GM03348 (cell line): ENCODE measurements at regions not wholly inside any gene's neighbourhood (a gene's known extent, or its start where the extent isn't known, plus 50 kb on each side); places are given as distances from the start of the nearest gene placed in this dataset.

Experiments
- DNase-seq: peaks from one replicate; pipeline ENCODE4 v3.0.0; 2012; ENCODE audit warnings: low spot score

- DNase-seq: peak; percentile 14
Observed at GRCh38 chr9:1429297-1429696, 379.1 kb downstream of the DMRT2 start.

- no peak for DNase-seq
Observed at GRCh38 chr9:1431461-1431860, 381.3 kb downstream of the DMRT2 start.

- DNase-seq: peak; percentile 23
Observed at GRCh38 chr9:1434052-1434767, 384.1 kb downstream of the DMRT2 start.

GRCh38 chr9:1434811-1435210 lies 384.7 kb downstream of the DMRT2 start:
- no peak for DNase-seq

- DNase-seq: no peak
Observed at GRCh38 chr9:1440256-1440655, 390.1 kb downstream of the DMRT2 start.

- DNase-seq: no peak
Observed at GRCh38 chr9:1442105-1442504, 391.9 kb downstream of the DMRT2 start.

GRCh38 chr9:1443450-1443849 lies 393.3 kb downstream of the DMRT2 start:
- no peak for DNase-seq

GRCh38 chr9:1446671-1447070 lies 396.5 kb downstream of the DMRT2 start:
- no peak for DNase-seq

- no peak for DNase-seq
Observed at GRCh38 chr9:1453636-1454035, 403.5 kb downstream of the DMRT2 start.

- DNase-seq: no peak
Observed at GRCh38 chr9:1454211-1454610, 404.1 kb downstream of the DMRT2 start.

- no peak for DNase-seq
Observed at GRCh38 chr9:1454616-1455347, 404.6 kb downstream of the DMRT2 start.

- DNase-seq: no peak
Observed at GRCh38 chr9:1455766-1456165, 405.6 kb downstream of the DMRT2 start.

- no peak for DNase-seq
Observed at GRCh38 chr9:1456301-1457024, 406.3 kb downstream of the DMRT2 start.

- DNase-seq: no peak
Observed at GRCh38 chr9:1457460-1457859, 407.3 kb downstream of the DMRT2 start.

- DNase-seq: peak; percentile 31
Observed at GRCh38 chr9:1458503-1458902, 408.3 kb downstream of the DMRT2 start.

- DNase-seq: no peak
Observed at GRCh38 chr9:1460143-1460769, 410.1 kb downstream of the DMRT2 start.

- no peak for DNase-seq
Observed at GRCh38 chr9:1461812-1462211, 411.7 kb downstream of the DMRT2 start.

- no peak for DNase-seq
Observed at GRCh38 chr9:1462626-1463308, 412.6 kb downstream of the DMRT2 start.

GRCh38 chr9:1469996-1470395 lies 419.8 kb downstream of the DMRT2 start:
- DNase-seq: no peak

GRCh38 chr9:1473956-1474634 lies 423.9 kb downstream of the DMRT2 start:
- no peak for DNase-seq

GRCh38 chr9:1474671-1475070 lies 424.5 kb downstream of the DMRT2 start:
- no peak for DNase-seq
